Astrocyte of the spinal cord (primary cell): ENCODE measurements at regions not wholly inside any gene's neighbourhood (a gene's known extent, or its start where the extent isn't known, plus 50 kb on each side); places are given as distances from the start of the nearest gene placed in this dataset.

Experiments
- DNase-seq: peaks from one replicate; pipeline ENCODE4 v3.0.0; 2011; ENCODE audit warnings: low read depth, low spot score
- H3K4me3 ChIP-seq: 2 replicates; pipeline ENCODE4 v1.5.1; 2011; ENCODE audit warnings: low read depth, mild to moderate bottlenecking, low read length, moderate library complexity
- in situ Hi-C: cut with HindIII; loops from 2 replicates; pipeline ENCODE4 v1.10.0; 2017; ENCODE audit warnings: low sequenced_read_pairs
- TF ChIP-seq, protein P1 (sequence below): IDR thresholded peaks from 2 replicates; pipeline ENCODE4 v1.5.1; 2012; ENCODE audit warnings: low read depth, mild to moderate bottlenecking, low read length, inconsistent platforms

DNA sequence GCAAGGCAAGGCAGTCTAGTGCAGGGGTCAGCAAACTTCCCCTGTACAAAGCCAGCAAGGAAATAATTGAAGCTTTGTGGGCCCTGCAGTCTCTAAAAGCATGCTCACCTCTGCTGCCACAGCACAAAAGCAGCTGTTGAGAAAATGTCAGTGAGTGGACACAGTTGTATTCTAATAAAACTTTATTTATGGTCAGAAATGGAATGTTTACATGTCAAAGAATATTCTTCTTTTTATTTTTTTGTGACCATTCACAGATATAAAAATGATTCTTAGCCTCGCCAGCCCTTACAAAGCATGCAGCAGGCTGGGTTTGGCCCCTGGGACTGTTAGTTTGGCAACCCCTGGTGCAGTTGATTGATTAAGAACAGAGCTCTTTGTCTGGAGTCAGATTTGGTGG is 192.4 kb downstream of the BUB3 start:
- no peak for DNase-seq
- TF ChIP-seq, protein P1, sequence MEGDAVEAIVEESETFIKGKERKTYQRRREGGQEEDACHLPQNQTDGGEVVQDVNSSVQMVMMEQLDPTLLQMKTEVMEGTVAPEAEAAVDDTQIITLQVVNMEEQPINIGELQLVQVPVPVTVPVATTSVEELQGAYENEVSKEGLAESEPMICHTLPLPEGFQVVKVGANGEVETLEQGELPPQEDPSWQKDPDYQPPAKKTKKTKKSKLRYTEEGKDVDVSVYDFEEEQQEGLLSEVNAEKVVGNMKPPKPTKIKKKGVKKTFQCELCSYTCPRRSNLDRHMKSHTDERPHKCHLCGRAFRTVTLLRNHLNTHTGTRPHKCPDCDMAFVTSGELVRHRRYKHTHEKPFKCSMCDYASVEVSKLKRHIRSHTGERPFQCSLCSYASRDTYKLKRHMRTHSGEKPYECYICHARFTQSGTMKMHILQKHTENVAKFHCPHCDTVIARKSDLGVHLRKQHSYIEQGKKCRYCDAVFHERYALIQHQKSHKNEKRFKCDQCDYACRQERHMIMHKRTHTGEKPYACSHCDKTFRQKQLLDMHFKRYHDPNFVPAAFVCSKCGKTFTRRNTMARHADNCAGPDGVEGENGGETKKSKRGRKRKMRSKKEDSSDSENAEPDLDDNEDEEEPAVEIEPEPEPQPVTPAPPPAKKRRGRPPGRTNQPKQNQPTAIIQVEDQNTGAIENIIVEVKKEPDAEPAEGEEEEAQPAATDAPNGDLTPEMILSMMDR, result no peak
- in situ Hi-C loops, result no loop called here
- no peak overlapping the region for H3K4me3 ChIP-seq

DNA sequence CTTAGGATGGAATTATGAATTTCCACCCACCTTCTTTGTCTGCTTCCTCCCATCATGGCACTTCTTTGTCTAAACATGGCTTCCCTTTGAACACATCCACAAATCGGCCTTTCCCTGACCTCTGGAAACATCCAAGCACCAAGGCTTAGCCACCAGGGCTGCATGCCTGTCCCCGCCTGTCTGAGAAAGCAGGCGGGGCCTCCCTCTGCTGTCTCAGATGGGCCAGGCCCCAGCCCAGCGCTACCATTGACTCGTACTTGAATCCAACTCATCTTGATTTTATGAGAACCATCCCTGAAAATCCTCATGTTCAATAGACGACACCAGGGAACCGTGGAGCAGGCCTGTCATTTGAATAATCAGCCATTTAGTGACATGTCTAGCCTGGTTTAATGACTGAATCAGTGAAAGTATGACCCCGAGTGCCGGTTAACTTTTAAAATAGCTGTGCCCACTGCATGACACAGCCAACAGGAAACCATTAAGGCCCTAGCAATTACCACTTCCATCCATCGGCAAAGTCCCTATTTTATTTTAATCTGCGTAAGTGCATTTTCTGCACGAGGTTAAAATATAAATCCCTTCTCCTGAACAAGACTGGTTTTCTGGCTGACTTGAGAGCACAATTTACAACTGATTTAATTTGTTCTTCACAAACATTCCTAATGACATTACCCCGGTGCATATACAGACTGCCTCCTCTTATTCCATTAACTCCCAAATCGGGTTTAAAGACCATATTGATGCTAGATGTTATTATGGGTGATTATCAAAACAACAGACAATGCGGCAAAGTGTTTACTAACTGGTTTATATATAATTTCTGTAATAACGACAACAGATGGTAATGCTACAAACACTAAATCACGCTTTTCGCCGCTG is 194.7 kb downstream of the BUB3 start:
- in situ Hi-C loops, result no loop called here
- TF ChIP-seq, protein P1, result no peak
- DNase-seq, result no peak
- no peak overlapping the region for H3K4me3 ChIP-seq

DNA sequence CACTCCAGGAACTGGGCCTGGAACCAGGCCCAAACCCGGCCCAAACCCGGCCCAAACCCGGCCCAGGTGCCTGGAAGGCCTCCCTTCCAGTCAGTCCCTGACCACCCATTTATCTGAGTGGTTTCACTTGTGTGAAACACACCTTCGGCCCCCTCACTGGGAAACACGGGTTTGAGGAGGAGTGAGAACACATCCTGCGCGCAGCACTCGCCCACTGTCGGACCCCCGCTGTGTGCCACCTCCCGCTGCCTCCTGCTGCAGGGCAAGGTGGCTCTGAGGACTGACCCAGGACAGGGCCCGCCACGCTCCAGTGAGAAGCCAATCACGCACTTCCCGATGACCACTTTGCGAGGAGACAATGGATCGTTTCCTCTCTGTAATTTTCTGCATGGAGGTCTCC is 197.5 kb downstream of the BUB3 start:
- DNase-seq, result no peak
- no peak overlapping the region for H3K4me3 ChIP-seq
- TF ChIP-seq, protein P1, result no peak
- in situ Hi-C loops, result no loop called here

DNA sequence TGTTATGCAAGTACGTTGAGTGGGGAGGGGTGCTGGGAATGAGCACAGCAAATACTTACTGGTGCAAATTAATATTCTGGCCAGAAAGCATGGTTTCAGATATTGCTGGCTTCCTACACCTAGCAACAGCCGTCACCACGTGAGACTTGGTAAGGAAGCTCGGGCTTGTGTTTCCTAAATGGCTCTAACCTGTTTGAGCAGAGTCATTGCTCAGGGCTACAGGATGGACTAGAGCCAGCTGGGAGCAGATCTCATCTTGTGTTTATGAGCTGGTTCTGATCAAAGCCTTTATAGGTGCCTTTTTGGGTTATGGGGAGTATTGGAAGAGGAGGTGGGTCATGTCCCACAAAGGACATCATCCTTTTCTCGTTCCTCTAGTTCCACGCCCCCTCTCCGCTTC is 200.3 kb downstream of the BUB3 start:
- H3K4me3 ChIP-seq, result no peak overlapping the region
- no peak for DNase-seq
- in situ Hi-C loops, result no loop called here
- TF ChIP-seq, protein P1, result no peak

DNA sequence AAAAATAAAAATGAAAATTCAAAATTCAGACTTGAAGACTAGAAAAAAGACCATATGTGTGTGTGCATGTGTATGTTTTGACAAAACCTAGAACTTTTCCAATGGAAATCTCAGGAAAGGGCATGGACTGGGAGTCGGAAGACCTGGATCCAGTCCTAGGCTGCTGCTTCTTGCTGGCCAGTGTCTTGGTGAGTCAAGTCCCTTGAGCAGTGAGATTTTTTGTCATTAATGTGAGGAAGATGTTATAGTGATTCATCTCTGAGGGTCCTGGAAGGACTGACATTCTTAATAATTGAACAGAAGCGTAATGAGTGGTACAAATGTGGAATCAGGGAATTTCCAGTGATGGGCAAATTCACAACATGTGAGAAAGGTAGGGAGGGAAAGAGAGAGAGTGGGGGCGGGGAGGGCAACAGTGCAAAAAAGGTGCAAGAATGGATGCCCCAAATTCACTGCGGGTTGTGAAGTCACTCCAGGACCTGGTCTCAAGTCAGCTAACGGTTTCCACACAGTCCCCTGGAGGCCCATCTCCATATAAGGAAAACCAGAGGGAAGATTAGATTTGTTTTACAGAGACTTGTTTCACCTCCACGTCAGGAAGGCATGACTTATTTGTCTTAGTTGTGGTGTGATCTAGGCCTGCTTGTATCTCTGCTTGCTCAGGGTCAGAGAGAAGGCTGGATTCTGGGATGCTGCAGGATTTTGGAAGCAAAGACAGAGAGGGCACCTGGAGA is 201.7 kb downstream of the BUB3 start:
- TF ChIP-seq, protein P1, result no peak
- no peak for DNase-seq
- no peak overlapping the region for H3K4me3 ChIP-seq
- in situ Hi-C loops, result no loop called here

DNA sequence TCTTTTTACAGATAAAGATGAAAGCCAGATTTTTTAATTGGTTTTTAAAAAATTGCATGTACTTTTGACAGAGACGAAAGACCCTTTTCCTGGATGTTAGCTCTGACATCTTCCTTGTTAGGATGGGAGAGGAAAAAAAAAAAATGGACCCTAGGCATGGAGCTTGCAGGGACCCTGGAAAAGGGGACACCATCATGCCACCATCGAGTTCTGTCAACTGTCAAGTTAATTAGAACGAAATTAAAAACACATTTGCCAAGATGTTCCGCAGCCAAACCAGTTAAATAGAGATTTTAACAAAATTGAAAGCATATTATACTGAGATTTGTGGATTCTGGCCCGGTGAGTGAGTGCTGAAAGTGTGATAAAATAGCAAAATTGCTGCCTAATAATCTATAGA is 202.6 kb downstream of the BUB3 start:
- TF ChIP-seq, protein P1, result no peak
- no peak overlapping the region for H3K4me3 ChIP-seq
- in situ Hi-C loops, result no loop called here
- DNase-seq, result no peak
